ENCODE measurements at regions not wholly inside any gene's neighbourhood (a gene's known extent, or its start where the extent isn't known, plus 50 kb on each side); places are given as distances from the start of the nearest gene placed in this dataset.

DNA sequence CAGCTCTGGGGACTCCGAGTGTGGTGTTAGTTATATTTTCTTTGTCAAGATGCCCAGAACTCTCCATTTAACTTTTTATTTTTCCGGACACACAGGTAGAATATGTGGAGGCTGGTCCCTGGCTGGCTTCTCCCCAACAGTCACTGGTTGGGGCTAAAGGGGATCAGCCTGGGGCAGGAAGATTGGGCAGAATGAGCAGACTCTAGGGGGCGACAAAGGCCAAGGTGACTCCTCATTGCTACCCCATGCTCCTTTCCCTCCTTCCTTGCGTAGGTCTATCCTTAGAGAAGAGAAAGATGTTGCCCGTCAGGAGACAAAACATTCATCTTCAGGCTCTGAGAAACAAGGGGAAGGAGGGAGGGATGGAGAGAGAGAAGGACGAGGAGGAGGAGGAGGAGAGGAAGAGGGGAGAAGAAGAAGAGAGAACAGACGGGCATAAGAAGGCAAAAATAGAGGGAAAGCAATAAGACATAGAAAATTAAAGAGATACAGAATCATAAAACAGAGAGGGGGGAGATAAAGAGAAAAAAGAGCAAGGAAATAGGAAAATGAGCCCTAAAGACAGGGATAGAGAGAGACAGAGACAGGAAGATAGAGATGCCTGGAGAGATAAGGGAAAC is 89.9 kb downstream of the FOXD2 start:
- no peaks in the 10 kb centered on the region for H3K36me3 ChIP-seq (ENCODE audit: control insufficient read depth, insufficient read depth, low read length)
- no peak overlapping the region for H2AFZ ChIP-seq
- H3K9me3 ChIP-seq (ENCODE audit: control insufficient read depth, low read length) = no peaks in the 10 kb centered on the region
- H3K4me2 ChIP-seq (ENCODE audit: low read length) = no peak overlapping the region
- H3K79me2 ChIP-seq = no peaks in the 10 kb centered on the region
- H3K27me3 ChIP-seq (ENCODE audit: control insufficient read depth, insufficient read depth, low read length) = no peaks in the 10 kb centered on the region
- H3K9ac ChIP-seq = no peak overlapping the region
- H3K4me1 ChIP-seq = no peaks in the 10 kb centered on the region
- TF ChIP-seq, protein P1, sequence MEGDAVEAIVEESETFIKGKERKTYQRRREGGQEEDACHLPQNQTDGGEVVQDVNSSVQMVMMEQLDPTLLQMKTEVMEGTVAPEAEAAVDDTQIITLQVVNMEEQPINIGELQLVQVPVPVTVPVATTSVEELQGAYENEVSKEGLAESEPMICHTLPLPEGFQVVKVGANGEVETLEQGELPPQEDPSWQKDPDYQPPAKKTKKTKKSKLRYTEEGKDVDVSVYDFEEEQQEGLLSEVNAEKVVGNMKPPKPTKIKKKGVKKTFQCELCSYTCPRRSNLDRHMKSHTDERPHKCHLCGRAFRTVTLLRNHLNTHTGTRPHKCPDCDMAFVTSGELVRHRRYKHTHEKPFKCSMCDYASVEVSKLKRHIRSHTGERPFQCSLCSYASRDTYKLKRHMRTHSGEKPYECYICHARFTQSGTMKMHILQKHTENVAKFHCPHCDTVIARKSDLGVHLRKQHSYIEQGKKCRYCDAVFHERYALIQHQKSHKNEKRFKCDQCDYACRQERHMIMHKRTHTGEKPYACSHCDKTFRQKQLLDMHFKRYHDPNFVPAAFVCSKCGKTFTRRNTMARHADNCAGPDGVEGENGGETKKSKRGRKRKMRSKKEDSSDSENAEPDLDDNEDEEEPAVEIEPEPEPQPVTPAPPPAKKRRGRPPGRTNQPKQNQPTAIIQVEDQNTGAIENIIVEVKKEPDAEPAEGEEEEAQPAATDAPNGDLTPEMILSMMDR (IDR thresholded peaks at IDR 0.05) = peak; percentile 34
- H3K4me3 ChIP-seq (ENCODE audit: low read depth, low read length) = no peak overlapping the region
- no peak overlapping the region for H3K27ac ChIP-seq

DNA sequence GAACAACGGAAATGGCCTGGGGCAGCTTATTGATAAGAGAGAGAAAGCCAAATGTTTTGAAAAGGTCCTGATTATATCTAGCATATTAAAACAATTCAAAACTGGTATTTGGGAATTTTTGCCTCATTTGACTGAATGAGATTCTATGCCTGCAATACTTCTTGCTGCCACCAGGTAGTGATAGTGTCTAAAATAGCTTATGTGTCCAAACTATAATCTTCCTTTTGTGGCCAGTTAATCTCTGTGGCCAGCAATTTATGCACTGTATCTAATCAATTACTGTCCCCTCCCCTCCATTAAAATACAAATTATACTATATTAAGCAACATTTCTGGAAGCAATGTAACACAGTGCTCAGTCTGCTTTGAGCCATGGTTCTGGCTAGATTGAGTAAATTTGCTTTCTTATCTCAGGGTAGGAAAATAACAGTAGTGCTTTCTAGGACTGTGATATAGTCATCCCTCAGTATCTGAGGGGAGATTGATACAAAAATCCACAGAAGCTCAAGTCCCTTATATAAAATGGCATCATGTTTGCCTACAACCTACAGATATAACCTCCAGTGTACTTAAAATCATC is 91.8 kb downstream of the FOXD2 start:
- Histone ChIP-seq H2AFZ (no peak overlapping the region), H3K9me3 (ENCODE audit: control insufficient read depth, low read length) (no peaks in the 10 kb centered on the region), H3K36me3 (ENCODE audit: control insufficient read depth, insufficient read depth, low read length) (no peaks in the 10 kb centered on the region), H3K27me3 (ENCODE audit: control insufficient read depth, insufficient read depth, low read length) (no peaks in the 10 kb centered on the region), H3K4me3 (ENCODE audit: low read depth, low read length) (no peak overlapping the region), H3K79me2 (no peaks in the 10 kb centered on the region), H3K4me2 (ENCODE audit: low read length) (no peak overlapping the region), H3K9ac (no peak overlapping the region), H3K27ac (no peak overlapping the region), H3K4me1 (no peaks in the 10 kb centered on the region)
- TF ChIP-seq, protein P1 (IDR thresholded peaks at IDR 0.05) = no peak

DNA sequence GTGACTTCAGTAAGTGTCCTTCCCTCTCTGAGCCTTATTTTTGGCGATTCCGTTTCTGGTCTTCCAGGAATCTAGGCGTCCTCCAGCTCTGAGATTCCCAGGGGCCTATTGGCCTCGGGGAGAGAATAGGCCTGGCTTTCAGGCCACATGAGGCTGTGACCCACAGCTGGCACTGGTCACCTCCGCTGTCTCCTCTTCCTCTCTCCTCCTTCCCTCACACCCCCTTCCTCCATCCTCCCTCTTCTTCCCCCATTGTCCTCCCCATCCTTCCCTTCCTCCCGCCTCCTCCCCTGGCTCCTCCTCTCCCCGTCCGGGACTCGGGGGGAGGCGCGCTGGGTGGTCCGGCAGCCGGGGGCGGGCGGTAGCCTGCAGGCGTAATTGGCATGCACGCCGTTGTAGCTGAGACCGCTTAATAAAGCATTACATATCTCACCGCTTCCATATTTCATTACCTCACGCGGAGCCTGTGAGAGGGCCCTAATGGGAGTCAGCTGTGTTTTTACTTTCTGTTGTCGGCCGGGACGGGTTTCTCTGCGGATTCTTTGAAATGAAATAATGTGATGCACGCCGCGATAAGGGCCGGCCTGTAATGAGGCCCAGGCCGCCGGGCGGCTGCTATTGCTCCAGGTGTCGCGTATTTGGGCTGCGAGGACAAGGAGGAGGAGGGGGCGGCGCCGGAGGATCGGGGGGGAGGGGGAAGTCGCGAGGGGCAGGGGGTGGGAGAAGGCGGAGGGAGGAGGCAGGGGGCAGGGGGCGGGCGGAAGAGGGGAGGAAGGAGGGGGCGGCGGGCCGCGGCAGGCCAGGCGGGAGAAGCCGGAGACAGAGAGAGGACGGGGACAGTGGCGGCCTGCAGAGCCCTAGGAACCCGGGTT is 95.3 kb downstream of the FOXD2 start:
- no peaks in the 10 kb centered on the region for H3K79me2 ChIP-seq
- no peak overlapping the region for H3K27ac ChIP-seq
- H3K4me3 ChIP-seq (ENCODE audit: low read depth, low read length) = peak overlapping the region; percentile 52
- no peaks in the 10 kb centered on the region for H3K36me3 ChIP-seq (ENCODE audit: control insufficient read depth, insufficient read depth, low read length)
- no peaks in the 10 kb centered on the region for H3K27me3 ChIP-seq (ENCODE audit: control insufficient read depth, insufficient read depth, low read length)
- no peaks in the 10 kb centered on the region for H3K4me1 ChIP-seq
- peak overlapping the region; percentile 73 for H2AFZ ChIP-seq
- TF ChIP-seq, protein P1 (IDR thresholded peaks at IDR 0.05) = no peak
- no peaks in the 10 kb centered on the region for H3K9me3 ChIP-seq (ENCODE audit: control insufficient read depth, low read length)
- peak overlapping the region; percentile 68 for H3K4me2 ChIP-seq (ENCODE audit: low read length)
- H3K9ac ChIP-seq = no peak overlapping the region

DNA sequence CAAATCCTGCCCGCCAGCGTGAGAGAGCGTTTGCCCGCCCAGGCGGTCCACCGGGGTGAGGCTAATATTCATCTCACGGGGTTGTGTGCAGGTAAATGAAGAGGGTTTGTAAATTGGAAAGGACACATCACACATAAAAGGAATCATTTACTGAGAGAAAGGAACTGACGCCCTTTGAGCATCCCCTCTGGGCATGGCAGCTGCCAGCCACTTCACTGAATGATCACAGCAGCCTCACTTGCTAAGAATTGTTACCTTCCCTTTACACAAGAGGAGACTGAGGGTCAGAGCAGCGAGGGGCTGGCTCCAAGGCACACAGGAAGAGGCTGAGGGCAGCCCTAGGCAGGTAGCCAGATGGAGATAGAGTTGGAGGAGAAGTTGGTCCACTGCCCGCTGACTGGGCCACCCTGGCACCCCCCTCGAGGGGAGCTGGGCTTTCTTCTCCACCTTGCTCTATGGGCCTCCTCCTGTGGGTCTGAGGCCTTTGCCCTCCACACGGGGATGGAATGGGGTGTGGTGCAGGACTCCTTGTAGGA is 96.0 kb downstream of the FOXD2 start:
- Histone ChIP-seq H3K79me2 (no peaks in the 10 kb centered on the region), H3K27ac (no peak overlapping the region), H3K4me2 (ENCODE audit: low read length) (no peak overlapping the region), H3K4me1 (no peaks in the 10 kb centered on the region), H3K4me3 (ENCODE audit: low read depth, low read length) (no peak overlapping the region), H3K36me3 (ENCODE audit: control insufficient read depth, insufficient read depth, low read length) (no peaks in the 10 kb centered on the region), H3K9me3 (ENCODE audit: control insufficient read depth, low read length) (no peaks in the 10 kb centered on the region), H3K27me3 (ENCODE audit: control insufficient read depth, insufficient read depth, low read length) (no peaks in the 10 kb centered on the region), H3K9ac (no peak overlapping the region), H2AFZ (no peak overlapping the region)
- TF ChIP-seq, protein P1 (IDR thresholded peaks at IDR 0.05) = no peak
